Stimulated activated effector memory CD8-positive, alpha-beta T cell treated with anti-CD3 and anti-CD28 coated beads, Interleukin-12 subunit alpha, Interleukin-12 subunit beta, amount 100 ng/mL, for 72 hours (primary cell): ENCODE measurements at regions not wholly inside any gene's neighbourhood (a gene's known extent, or its start where the extent isn't known, plus 50 kb on each side); places are given as distances from the start of the nearest gene placed in this dataset.
"Not testable (repeated sequence)": the region's sequence is repeated elsewhere in the genome, so short reads cannot be mapped to it uniquely, and the experiment has no call there.

Experiments used
- ATAC-seq: fragments of 150-1000 bp; cut with Tn5 transposase; 2 replicates; pipeline ENCODE4 v1.10.0; 2021
- DNase-seq, 2 donors: peaks; one replicate each; pipeline ENCODE4 v3.0.0; 2021 to 2022; ENCODE audit warnings: low spot score in 2 of 2
- H3K27ac Mint-ChIP-seq: one replicate; pipeline ENCODE4 v1.8.0; 2022; ENCODE audit warnings: mild to moderate bottlenecking, mixed read lengths
- H3K36me3 Mint-ChIP-seq: one replicate; pipeline ENCODE4 v1.8.0; 2022; ENCODE audit warnings: mild to moderate bottlenecking, mixed read lengths
- H3K4me1 Mint-ChIP-seq: one replicate; pipeline ENCODE4 v1.8.0; 2022; ENCODE audit warnings: mixed read lengths
- H3K4me3 Mint-ChIP-seq: one replicate; pipeline ENCODE4 v1.8.0; 2022; ENCODE audit warnings: mild to moderate bottlenecking, mixed read lengths
- H3K9me3 Mint-ChIP-seq: one replicate; pipeline ENCODE4 v1.8.0; 2022; ENCODE audit warnings: mixed read lengths

DNA sequence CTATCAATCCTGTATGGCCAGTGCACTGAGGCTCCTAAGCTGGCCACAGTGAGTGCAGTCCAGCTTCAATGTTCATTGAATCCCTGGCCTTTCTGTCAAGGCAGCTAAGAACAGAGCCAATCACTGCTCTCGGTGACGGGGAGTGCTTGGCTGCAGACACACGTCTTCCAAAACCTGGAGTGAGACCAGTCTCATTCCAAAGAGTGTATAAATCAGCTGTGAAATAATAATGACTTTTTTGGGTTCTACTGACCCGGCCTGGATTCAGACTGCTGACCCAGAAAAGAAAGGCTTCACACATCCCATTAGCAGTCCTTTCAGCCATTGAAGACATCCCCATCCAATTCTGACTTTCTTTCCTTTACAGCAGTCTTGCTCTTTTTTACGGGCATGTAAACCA is 665.5 kb downstream of the GBE1 start:
- peaks cover 14% of the 10 kb centered on the region for H3K9me3 Mint-ChIP-seq
- no peak for ATAC-seq
- no peak overlapping the region for H3K4me3 Mint-ChIP-seq
- no peaks in the 10 kb centered on the region for H3K36me3 Mint-ChIP-seq
- no peaks in the 10 kb centered on the region for H3K4me1 Mint-ChIP-seq
- no peak for DNase-seq
- no peak overlapping the region for H3K27ac Mint-ChIP-seq

DNA sequence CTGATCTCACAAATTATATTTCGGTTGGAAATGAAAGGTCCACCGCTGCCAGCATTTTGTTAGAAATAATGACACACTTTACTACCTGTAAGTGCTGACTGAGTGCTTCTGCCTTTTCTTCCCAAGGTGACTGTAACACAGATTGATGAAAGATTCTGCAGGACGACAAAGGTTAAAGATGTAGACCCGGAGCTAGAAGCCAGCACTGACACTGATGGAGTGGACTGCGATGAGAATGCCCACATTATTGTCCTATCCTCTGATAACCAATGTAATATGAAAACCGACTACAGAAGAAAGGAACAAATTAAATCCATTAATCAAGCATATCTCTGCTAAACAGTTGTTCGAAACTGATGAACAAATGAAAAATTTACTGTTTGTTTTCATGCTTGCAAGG is 666.5 kb downstream of the GBE1 start:
- DNase-seq: no peak
- no peak overlapping the region for H3K4me3 Mint-ChIP-seq
- ATAC-seq: no peak
- H3K4me1 Mint-ChIP-seq: no peaks in the 10 kb centered on the region
- H3K36me3 Mint-ChIP-seq: no peaks in the 10 kb centered on the region
- H3K27ac Mint-ChIP-seq: no peak overlapping the region
- H3K9me3 Mint-ChIP-seq: peaks cover 10% of the 10 kb centered on the region

DNA sequence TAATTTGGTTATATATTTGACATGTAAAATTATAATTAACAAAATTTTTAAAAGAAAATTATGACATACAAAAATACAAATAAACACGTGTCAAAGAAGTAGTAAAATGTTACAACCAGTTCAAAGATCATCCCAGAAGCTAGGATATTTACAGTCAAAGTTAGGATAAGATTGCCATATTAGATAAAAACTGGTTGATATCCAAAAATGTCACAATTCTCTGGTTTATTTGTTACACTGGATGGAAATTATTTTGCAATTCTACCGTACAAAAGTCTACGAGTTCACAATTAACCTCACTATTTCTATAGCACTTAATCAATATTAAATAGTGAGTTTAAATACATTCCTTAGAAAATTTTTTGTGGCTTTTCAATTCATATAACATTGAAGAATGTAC is 673.8 kb downstream of the GBE1 start:
- no peak for DNase-seq
- no peak overlapping the region for H3K27ac Mint-ChIP-seq
- H3K36me3 Mint-ChIP-seq: no peaks in the 10 kb centered on the region
- ATAC-seq: no peak
- no peak overlapping the region for H3K4me3 Mint-ChIP-seq
- H3K4me1 Mint-ChIP-seq: no peaks in the 10 kb centered on the region
- H3K9me3 Mint-ChIP-seq: peaks cover 4% of the 10 kb centered on the region

DNA sequence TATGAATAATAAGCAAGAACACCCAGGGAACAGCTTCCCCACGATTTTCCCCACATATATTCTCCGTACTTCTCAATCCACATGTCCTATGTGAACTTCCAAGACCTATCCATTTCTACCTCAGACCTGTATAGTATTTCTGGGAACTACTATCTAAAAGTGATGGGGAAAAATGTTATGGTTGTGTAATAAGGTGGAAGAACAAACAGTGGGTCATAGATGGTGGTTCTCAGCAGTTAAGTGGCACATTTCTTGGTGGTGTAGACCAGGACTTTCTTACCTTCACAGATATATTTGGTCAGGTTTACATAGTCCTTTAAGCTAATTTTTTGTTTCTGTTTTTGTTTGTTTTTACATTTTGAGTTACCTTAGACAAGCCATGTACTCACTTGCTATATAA is 675.1 kb downstream of the GBE1 start:
- DNase-seq: no peak

DNA sequence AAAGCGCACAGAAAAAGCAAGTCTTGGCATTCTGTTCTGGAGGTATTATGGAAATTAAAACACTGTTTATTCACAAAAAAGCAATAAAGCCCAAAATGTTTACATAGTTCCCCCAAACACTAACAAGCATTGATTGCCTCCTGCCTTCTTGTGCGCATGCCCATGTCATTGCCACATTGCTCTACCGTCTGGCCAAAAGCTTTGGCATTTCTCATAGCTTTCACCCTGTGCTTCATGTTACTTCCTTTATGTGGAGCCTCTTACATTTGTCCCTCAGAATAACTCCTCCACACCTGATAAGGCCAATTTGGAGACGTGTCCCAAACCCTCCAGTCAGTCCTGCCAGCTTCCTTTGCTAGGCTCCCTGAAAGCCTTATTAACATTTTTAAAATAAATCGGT is 680.8 kb downstream of the GBE1 start:
- no peaks in the 10 kb centered on the region for H3K36me3 Mint-ChIP-seq
- no peak overlapping the region for H3K4me3 Mint-ChIP-seq
- ATAC-seq (no peak), DNase-seq (no peak)
- no peaks in the 10 kb centered on the region for H3K4me1 Mint-ChIP-seq
- H3K27ac Mint-ChIP-seq: no peak overlapping the region
- peaks cover 13% of the 10 kb centered on the region for H3K9me3 Mint-ChIP-seq

More for the DNA sequence above, 675.1 kb downstream of the GBE1 start:
- Mint-ChIP-seq H3K4me3 (no peak overlapping the region), H3K4me1 (no peaks in the 10 kb centered on the region), H3K36me3 (no peaks in the 10 kb centered on the region), H3K27ac (no peak overlapping the region), H3K9me3 (peaks cover 7% of the 10 kb centered on the region)
- ATAC-seq: no peak

DNA sequence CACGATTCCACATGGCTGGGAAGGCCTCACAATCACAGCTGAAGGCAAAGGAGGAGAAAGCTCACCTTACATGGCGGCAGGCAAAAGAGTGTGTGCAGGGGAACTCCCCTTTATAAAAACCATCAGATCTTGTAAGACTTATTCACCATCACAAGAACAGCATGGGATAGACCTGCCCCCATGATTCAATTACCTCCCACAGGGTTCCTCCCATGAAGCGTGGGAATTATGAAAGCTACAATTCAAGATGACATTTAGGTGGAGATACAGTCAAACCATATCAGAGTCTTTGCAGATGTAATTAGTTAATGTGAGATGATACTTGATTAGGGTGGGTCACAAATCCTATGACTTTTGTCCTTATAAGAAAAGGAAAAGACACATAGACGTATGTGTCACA is 688.9 kb downstream of the GBE1 start:
- Mint-ChIP-seq H3K36me3 (no peaks in the 10 kb centered on the region), H3K9me3 (peaks cover 11% of the 10 kb centered on the region), H3K4me1 (no peaks in the 10 kb centered on the region), H3K27ac (no peak overlapping the region), H3K4me3 (no peak overlapping the region)
- no peak for ATAC-seq
- no peak for DNase-seq

DNA sequence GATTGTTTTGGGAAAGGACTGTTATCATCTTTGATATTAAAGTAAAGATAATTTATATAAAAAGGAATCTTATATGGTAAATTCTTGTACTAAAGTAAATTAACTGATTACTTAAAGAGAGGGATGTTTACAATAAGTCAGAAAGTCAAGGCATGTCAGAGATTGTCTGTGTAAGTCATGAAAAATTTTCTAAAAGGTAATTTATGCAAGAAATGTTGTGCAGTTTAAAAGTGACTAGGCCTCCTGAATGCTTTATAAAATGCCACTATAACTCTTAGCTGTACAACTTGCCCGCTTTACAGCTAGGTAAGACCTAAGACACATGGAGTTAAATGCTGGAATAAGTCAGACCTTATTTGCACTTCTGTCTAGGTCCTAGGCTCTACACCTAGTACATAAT is 692.9 kb downstream of the GBE1 start:
- DNase-seq (no peak), ATAC-seq (no peak)
- Mint-ChIP-seq H3K4me3 (no peak overlapping the region), H3K36me3 (no peaks in the 10 kb centered on the region), H3K9me3 (peaks cover 21% of the 10 kb centered on the region), H3K4me1 (no peaks in the 10 kb centered on the region), H3K27ac (no peak overlapping the region)

DNA sequence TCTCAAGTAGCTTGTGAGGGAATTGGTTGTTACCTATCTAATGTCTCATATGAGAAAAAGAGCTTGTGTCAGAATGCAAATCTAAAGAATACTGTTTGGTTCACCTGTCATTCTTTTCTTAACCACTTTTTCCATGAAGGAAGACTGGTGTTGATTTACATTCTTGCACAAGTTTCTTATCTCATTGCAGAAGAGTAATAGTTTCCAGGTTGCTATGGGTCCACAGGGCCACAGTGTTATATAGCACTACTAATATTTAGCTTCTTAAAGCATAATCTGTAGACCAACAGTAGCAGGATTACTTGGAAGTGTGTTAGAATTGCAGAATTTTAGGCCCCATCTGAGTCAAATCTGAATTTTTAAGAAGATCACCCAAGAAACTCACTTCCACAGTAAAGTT is 697.5 kb downstream of the GBE1 start:
- Mint-ChIP-seq H3K4me3 (no peak overlapping the region), H3K36me3 (no peaks in the 10 kb centered on the region), H3K9me3 (peaks cover 26% of the 10 kb centered on the region), H3K4me1 (no peaks in the 10 kb centered on the region), H3K27ac (no peak overlapping the region)
- DNase-seq: no peak
- ATAC-seq: no peak

DNA sequence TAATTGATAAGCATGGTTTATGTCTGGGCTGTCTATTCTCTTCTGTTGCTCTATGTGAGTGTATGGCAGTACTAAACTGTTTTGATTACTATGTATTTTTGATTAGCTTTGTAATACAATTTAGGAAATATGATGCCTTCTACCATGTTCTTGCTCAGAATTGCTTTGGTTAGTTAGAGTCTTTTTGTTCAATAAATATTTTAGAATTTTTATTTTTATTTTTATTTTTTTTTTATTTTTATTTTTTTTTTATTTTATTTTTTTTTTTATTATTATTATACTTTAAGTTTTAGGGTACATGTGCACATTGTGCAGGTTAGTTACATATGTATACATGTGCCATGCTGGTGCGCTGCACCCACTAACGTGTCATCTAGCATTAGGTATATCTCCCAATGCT is 710.3 kb downstream of the GBE1 start:
- not testable (repeated sequence) for H3K9me3 Mint-ChIP-seq, ATAC-seq, H3K36me3 Mint-ChIP-seq, H3K4me1 Mint-ChIP-seq, H3K27ac Mint-ChIP-seq, DNase-seq, H3K4me3 Mint-ChIP-seq

DNA sequence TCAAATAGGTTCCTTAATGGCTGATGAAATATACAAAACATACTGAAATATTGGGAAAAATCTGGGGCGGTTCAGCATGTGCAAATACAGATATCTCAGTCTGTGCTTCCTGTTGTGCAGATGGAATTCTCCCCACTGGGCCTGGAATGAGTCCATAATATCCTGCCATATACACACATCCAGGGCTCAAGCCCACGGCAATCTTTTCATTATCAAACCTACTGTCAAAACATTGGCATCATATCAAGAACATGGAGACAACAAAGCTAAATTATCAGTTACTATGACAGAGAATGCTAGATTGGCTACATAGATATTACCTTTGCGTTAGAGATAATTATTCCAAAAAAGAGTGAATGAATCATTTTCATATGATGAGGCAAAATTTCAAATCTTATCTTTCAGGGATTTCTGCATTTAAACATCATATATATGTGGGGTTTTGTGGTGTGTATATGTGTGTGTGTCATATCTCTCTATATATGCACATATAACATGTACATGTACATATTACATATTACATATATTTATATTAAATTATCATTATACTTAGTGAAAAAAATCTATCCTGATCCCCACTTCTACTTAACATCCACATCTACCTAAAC is 713.3 kb downstream of the GBE1 start:
- ATAC-seq (no peak), DNase-seq (no peak)
- H3K9me3 Mint-ChIP-seq: peaks cover 8% of the 10 kb centered on the region
- no peaks in the 10 kb centered on the region for H3K4me1 Mint-ChIP-seq
- no peak overlapping the region for H3K27ac Mint-ChIP-seq
- H3K4me3 Mint-ChIP-seq: no peak overlapping the region
- no peaks in the 10 kb centered on the region for H3K36me3 Mint-ChIP-seq

DNA sequence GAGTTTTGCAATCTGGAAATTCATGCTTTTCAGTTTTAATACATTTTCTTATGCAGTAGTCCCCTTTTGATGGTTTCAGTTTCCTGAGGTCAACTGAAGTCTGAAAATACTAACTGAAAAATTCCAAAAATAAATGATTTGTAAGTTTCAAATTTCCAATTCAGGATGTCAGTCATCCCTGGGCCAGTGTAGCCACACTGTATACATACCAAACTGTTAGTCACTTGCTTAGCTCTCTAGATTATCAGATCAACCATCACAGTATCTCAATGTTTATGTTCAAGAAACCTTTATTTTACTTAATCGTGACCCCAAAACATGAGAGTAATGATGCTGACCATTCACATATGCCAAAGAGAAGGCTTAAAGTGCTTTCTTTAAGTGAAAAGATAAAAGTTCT is 715.5 kb downstream of the GBE1 start:
- Mint-ChIP-seq H3K36me3 (no peaks in the 10 kb centered on the region), H3K4me3 (no peak overlapping the region), H3K9me3 (peaks cover 7% of the 10 kb centered on the region), H3K4me1 (no peaks in the 10 kb centered on the region), H3K27ac (no peak overlapping the region)
- DNase-seq (no peak), ATAC-seq (no peak)

DNA sequence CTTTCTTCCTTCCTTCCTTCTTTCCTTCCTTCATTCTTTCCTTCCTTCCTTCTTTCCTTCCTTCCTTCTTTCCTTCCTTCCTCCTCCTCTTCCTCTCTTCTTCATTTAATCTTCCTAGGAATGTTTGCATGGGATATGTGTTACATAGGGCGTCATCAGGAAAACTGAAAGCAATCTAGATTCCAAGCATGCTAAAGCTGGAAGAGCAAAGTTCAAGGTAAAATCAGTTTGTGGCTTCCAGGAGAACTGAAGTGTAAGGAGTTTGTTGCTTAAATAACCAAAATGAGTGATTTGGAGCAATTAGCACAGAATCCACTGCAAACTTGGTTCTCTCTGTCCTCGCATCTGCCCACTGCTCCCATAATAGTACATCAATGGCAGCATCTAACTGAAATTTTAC is 716.2 kb downstream of the GBE1 start:
- Mint-ChIP-seq H3K36me3 (no peaks in the 10 kb centered on the region), H3K9me3 (peaks cover 4% of the 10 kb centered on the region), H3K4me3 (no peak overlapping the region), H3K4me1 (no peaks in the 10 kb centered on the region), H3K27ac (no peak overlapping the region)
- ATAC-seq (no peak), DNase-seq (no peak)

DNA sequence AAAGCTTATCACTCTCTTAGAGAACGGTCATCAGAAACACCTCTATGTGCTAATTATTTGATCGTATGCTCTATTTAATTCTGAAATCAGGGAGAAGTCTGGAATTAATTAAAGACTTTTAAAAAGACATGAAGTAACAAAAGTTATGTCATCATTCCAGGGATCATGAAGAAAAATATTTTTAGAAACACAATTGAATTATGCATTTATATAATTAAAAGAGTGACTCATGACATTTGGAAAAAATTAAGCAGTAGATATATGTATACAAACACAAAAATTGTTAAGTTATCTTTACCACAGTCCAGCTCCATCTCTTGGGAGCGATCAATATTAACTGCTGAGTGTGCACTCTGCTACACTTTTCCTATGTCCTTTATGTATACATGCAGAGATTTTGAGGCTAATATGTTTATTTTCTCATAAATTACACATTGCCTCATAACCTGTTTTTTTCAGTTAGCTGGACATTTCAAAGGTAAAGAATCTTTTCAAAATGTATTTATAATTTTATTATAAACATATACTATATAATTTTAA is 717.7 kb downstream of the GBE1 start:
- no peak overlapping the region for H3K27ac Mint-ChIP-seq
- H3K36me3 Mint-ChIP-seq: no peaks in the 10 kb centered on the region
- ATAC-seq: no peak

DNA sequence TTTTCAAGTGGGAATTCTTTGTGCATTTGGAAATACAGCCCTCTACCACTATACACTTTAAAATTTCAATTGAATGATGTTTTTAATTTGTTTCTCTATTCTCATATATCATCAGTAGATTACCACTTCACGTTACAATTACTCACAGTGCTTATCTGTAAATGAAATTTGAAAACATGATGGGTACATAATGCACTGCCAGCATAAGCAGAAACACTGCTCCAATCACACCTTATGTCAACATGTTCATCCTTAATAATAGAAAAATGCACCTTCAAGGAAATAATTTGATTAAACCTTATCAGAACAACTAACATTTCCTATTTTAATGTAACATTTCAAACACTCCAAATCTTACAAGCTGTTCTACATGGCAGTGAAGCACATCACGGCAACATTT is 718.4 kb downstream of the GBE1 start:
- Mint-ChIP-seq H3K36me3 (no peaks in the 10 kb centered on the region), H3K4me3 (no peak overlapping the region), H3K4me1 (no peaks in the 10 kb centered on the region), H3K27ac (no peak overlapping the region), H3K9me3 (peaks cover 10% of the 10 kb centered on the region)
- DNase-seq (no peak), ATAC-seq (no peak)

More for the DNA sequence above, 717.7 kb downstream of the GBE1 start:
- H3K4me1 Mint-ChIP-seq: no peaks in the 10 kb centered on the region
- no peak overlapping the region for H3K4me3 Mint-ChIP-seq
- no peak for DNase-seq
- H3K9me3 Mint-ChIP-seq: peaks cover 10% of the 10 kb centered on the region

DNA sequence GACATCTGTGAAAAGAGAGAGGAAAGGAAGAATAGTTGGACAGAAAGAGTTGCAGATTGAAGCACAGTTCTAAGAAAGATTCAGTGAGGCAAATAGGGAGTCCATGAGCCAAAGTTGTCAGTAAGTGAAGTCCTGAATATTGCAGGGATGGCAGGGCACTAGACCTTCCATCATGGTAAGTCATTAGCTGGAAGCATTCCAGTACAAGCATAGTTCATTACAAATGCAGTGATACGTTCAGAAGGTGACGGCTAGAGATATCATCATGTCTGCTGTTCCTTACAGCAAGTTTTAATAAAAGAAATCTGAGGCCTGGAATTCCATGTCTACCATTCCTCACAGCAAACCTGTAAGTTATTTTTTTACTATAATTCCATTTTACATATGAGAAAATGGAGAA is 720.1 kb downstream of the GBE1 start:
- no peaks in the 10 kb centered on the region for H3K36me3 Mint-ChIP-seq
- no peak overlapping the region for H3K4me3 Mint-ChIP-seq
- H3K4me1 Mint-ChIP-seq: no peaks in the 10 kb centered on the region
- H3K27ac Mint-ChIP-seq: no peak overlapping the region
- peaks cover 12% of the 10 kb centered on the region for H3K9me3 Mint-ChIP-seq
- ATAC-seq: no peak
- no peak for DNase-seq

DNA sequence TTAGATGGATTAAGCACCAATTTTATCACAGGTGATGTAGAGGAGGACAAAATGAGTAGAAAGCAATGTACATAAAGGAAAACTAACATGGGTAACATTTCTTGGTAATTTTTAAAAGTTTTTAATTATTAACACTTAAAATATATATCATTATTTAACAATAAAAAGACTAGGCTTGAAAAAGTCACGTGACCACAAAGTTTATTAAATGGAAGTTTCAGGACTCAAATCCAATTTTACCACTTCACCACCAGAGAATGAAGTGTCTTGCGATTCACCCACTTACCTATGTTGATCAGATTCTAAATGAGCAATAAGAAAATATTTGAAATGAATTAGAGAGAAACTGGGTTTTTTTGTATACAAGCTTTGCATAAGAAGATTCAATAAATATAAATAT is 721.3 kb downstream of the GBE1 start:
- DNase-seq (no peak), ATAC-seq (no peak)
- Mint-ChIP-seq H3K27ac (no peak overlapping the region), H3K36me3 (no peaks in the 10 kb centered on the region), H3K9me3 (peaks cover 12% of the 10 kb centered on the region), H3K4me3 (no peak overlapping the region), H3K4me1 (no peaks in the 10 kb centered on the region)

DNA sequence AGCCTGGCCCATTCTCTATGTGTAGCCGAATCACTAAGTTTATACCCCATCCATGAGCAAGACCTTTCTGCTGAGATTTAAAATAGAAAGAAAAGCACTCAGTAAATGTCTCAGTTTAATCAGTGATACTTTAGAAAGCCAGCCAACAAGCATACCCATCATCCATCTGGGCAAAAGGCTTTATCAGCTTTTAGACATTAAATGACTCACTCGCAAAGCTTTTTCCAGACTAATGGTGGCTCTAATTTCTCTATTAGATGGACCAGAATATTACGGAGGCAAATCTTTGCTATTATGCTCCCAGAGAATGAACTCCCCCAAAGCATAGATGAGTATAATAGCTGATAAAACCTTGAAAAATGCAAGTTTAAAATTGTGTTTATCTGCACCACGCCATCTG is 727.8 kb downstream of the GBE1 start:
- DNase-seq (no peak), ATAC-seq (no peak)
- Mint-ChIP-seq H3K9me3 (peaks cover 14% of the 10 kb centered on the region), H3K4me1 (no peaks in the 10 kb centered on the region), H3K4me3 (no peak overlapping the region), H3K36me3 (no peaks in the 10 kb centered on the region), H3K27ac (no peak overlapping the region)
